SU-DHL-6 (cell line): ENCODE measurements at regions not wholly inside any gene's neighbourhood (a gene's known extent, or its start where the extent isn't known, plus 50 kb on each side); places are given as distances from the start of the nearest gene placed in this dataset.

Source experiments
- H2AFZ ChIP-seq: fragments of 200-600 bp; sonication (generic); 2 replicates; pipeline ENCODE4 v1.6.1; 2014; ENCODE audit warnings: low read depth, mild to moderate bottlenecking, moderate library complexity, mixed read lengths, antibody characterized with exemption, low read length; ENCODE audit not compliant: severe bottlenecking
- H3F3A ChIP-seq: fragments of 200-600 bp; shearing (Covaris generic); 2 replicates; pipeline ENCODE4 v1.6.0; 2016; ENCODE audit warnings: antibody characterized with exemption, mild to moderate bottlenecking; ENCODE audit not compliant: insufficient read depth
- H3K27ac ChIP-seq: fragments of 200-600 bp; sonication (generic); 2 replicates; pipeline ENCODE4 v1.5.1; 2016; ENCODE audit warnings: low read depth, mild to moderate bottlenecking, low read length, moderate library complexity, mixed read lengths
- H3K27me3 ChIP-seq: fragments of 200-600 bp; sonication (generic), shearing (Covaris generic); 2 replicates; pipeline ENCODE4 v1.6.0; 2014; ENCODE audit warnings: mild to moderate bottlenecking, low read length
- H3K36me3 ChIP-seq: fragments of 200-600 bp; sonication (generic); 2 replicates; pipeline ENCODE4 v1.6.1; 2014; ENCODE audit warnings: mild to moderate bottlenecking, low read length, mixed read lengths
- H3K4me2 ChIP-seq: fragments of 300-600, 200-600 bp; shearing (Covaris generic), sonication (generic); 2 replicates; pipeline ENCODE4 v1.6.0; 2014; ENCODE audit warnings: low read length, low read depth, mild to moderate bottlenecking; ENCODE audit not compliant: poor library complexity, severe bottlenecking
- H3K4me3 ChIP-seq: fragments of 200-600 bp; sonication (generic); 2 replicates; pipeline ENCODE4 v1.5.1; 2014; ENCODE audit warnings: antibody characterized with exemption, low read length, mild to moderate bottlenecking, mixed read lengths; ENCODE audit not compliant: insufficient read depth, poor library complexity, severe bottlenecking
- H3K79me2 ChIP-seq: fragments of 200-600 bp; sonication (generic); 2 replicates; pipeline ENCODE4 v1.6.1; 2014; ENCODE audit warnings: mild to moderate bottlenecking, low read length, moderate library complexity; ENCODE audit not compliant: insufficient read depth
- H3K9ac ChIP-seq: fragments of 200-600 bp; sonication (generic); 2 replicates; pipeline ENCODE4 v1.7.0; 2014; ENCODE audit warnings: mild to moderate bottlenecking, low read length
- H3K9me2 ChIP-seq: fragments of 200-600 bp; sonication (generic); replicated peaks from 2 replicates; pipeline ENCODE4 v1.6.1; 2014; ENCODE audit warnings: low read length; ENCODE audit not compliant: insufficient read depth
- H3K9me3 ChIP-seq: fragments of 200-600 bp; sonication (generic); 2 replicates; pipeline ENCODE4 v1.6.1; 2014; ENCODE audit warnings: low read length, mixed read lengths; ENCODE audit not compliant: insufficient read depth
- H4K20me1 ChIP-seq: fragments of 200-600 bp; sonication (generic); 2 replicates; pipeline ENCODE4 v1.6.1; 2014; ENCODE audit warnings: low read depth, mild to moderate bottlenecking, antibody characterized with exemption, low read length, moderate library complexity, mixed read lengths
- EZH2phosphoT487 ChIP-seq: fragments of 200-600 bp; sonication (generic), shearing (Covaris generic); conservative IDR thresholded peaks from 2 replicates; pipeline ENCODE4 v1.6.1; 2018; ENCODE audit warnings: mild to moderate bottlenecking, antibody characterized with exemption, low read length, moderate library complexity, mixed read lengths
- TF ChIP-seq, protein P1 (sequence below): fragments of 200-600 bp; sonication (generic); IDR thresholded peaks from one replicate; pipeline ENCODE4 v1.5.1; 2017; ENCODE audit warnings: antibody characterized with exemption, mild to moderate bottlenecking, low read length, moderate library complexity; ENCODE audit not compliant: insufficient read depth, poor library complexity, severe bottlenecking

- Histone ChIP-seq H3K27me3 (no peaks in the 10 kb centered on the region), H3K9me2 (no peaks in the 10 kb centered on the region), H3K9me3 (no peaks in the 10 kb centered on the region), H4K20me1 (no peaks in the 10 kb centered on the region), H3K79me2 (no peaks in the 10 kb centered on the region), H3K4me2 (peak overlapping the region; percentile 48), H3K4me3 (no peak overlapping the region), H3K36me3 (no peaks in the 10 kb centered on the region), H3K27ac (peak overlapping the region; percentile 50), H3F3A (no peaks in the 10 kb centered on the region), H2AFZ (peak overlapping the region; percentile 21), H3K9ac (no peak overlapping the region)
- TF ChIP-seq, protein P1, sequence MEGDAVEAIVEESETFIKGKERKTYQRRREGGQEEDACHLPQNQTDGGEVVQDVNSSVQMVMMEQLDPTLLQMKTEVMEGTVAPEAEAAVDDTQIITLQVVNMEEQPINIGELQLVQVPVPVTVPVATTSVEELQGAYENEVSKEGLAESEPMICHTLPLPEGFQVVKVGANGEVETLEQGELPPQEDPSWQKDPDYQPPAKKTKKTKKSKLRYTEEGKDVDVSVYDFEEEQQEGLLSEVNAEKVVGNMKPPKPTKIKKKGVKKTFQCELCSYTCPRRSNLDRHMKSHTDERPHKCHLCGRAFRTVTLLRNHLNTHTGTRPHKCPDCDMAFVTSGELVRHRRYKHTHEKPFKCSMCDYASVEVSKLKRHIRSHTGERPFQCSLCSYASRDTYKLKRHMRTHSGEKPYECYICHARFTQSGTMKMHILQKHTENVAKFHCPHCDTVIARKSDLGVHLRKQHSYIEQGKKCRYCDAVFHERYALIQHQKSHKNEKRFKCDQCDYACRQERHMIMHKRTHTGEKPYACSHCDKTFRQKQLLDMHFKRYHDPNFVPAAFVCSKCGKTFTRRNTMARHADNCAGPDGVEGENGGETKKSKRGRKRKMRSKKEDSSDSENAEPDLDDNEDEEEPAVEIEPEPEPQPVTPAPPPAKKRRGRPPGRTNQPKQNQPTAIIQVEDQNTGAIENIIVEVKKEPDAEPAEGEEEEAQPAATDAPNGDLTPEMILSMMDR = no peak
- TF ChIP-seq EZH2phosphoT487 = no peak
Measured at GRCh38 chr3:59374818-59375211, 325.0 kb upstream of the CFAP20DC start.

DNA sequence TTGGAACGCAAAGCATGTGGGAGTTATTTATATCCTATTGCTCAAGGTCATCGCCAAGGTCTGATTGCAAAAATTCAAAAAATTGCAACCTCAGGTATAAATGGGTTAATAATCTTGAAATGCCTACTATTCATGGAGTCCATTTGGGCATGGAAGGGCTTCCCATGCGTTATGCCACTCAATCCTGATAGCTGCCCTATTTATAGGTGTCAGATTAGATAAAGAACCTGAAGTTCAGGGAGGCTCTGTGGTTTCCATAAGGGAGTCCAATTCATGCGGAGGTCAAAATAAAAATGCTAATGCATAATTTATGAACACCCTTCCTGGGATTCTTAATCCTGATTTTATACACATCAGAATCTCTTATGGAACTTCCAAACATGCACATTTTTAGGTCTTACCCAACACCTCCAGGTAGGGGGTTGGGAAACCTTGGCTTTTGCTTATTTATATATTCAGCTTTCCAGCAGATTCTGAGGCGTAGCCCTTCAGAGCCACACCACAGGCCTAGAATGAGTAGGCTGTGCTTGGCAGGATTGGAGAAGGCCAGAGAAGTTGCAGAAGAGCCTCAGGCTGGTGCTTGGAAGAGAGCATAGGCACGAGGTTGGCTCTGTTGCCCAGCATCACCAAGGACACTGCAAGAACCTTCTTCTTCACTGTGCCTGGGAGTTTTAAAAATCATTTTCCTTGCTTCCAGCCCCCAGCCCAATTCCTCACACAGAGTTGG, 324.4 kb upstream of the CFAP20DC start:
- Histone ChIP-seq H3K4me2 (peak overlapping the region; percentile 48), H3K9me3 (no peaks in the 10 kb centered on the region), H3K4me3 (no peak overlapping the region), H3F3A (no peaks in the 10 kb centered on the region), H3K9me2 (no peaks in the 10 kb centered on the region), H3K9ac (no peak overlapping the region), H2AFZ (peak overlapping the region; percentile 21), H3K36me3 (no peaks in the 10 kb centered on the region), H4K20me1 (no peaks in the 10 kb centered on the region), H3K27ac (peak overlapping the region; percentile 50), H3K27me3 (no peaks in the 10 kb centered on the region), H3K79me2 (no peaks in the 10 kb centered on the region)
- TF ChIP-seq EZH2phosphoT487 = no peak
- TF ChIP-seq, protein P1 = no peak

DNA sequence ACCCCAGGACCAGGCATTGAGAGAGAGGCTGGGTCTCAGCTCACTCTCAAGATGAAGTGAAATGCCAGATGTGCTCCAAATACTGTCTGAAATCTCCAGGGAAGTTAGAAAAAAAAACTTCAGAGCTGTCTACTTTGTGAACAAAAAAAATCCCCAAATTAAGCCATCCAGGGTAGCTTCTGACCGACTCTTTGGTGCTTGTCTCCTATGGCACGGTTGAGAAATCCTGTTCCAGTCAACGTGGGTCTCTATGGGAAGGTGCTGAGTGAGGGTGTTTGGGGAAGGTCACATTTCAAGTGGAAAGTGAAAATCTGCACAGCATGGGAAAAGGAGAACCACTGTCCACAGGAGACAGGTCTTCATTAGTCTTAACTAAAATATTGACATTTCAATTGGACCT, 322.5 kb upstream of the CFAP20DC start:
- no peaks in the 10 kb centered on the region for H3K9me2 ChIP-seq
- no peaks in the 10 kb centered on the region for H3K9me3 ChIP-seq
- no peak overlapping the region for H3K9ac ChIP-seq
- H3K4me3 ChIP-seq = no peak overlapping the region
- H3K79me2 ChIP-seq = no peaks in the 10 kb centered on the region
- H2AFZ ChIP-seq = no peak overlapping the region
- H3K4me2 ChIP-seq = no peak overlapping the region
- H3K27me3 ChIP-seq = no peaks in the 10 kb centered on the region
- no peaks in the 10 kb centered on the region for H3F3A ChIP-seq
- H3K36me3 ChIP-seq = no peaks in the 10 kb centered on the region
- H3K27ac ChIP-seq = no peak overlapping the region
- no peaks in the 10 kb centered on the region for H4K20me1 ChIP-seq
- TF ChIP-seq EZH2phosphoT487 = no peak
- TF ChIP-seq, protein P1 = no peak
